Mammary epithelial cell (primary cell): ENCODE measurements at regions not wholly inside any gene's neighbourhood (a gene's known extent, or its start where the extent isn't known, plus 50 kb on each side); places are given as distances from the start of the nearest gene placed in this dataset.

Experiments
- EZH2 ChIP-seq: IDR thresholded peaks from 2 replicates; pipeline ENCODE4 v1.6.1; 2012; ENCODE audit warnings: low read length, inconsistent platforms, borderline replicate concordance
- TF ChIP-seq, protein P1 (sequence below), 2 donors: IDR thresholded peaks in 1 of 2; conservative IDR thresholded peaks in 1 of 2; 2 replicates each; pipeline ENCODE4 v1.5.1; 2011 to 2012; ENCODE audit warnings: inconsistent platforms in 2 of 2, low read length in 2 of 2, mild to moderate bottlenecking in 2 of 2, control low read depth in 1 of 2, low read depth in 1 of 2; ENCODE audit not compliant: insufficient read depth in 1 of 2; ENCODE audit errors: extremely low read depth in 1 of 2

GRCh38 chr3:139113231-139113992 lies 68.7 kb upstream of the PRR23C start:
- TF ChIP-seq EZH2: no peak
- TF ChIP-seq, protein P1, sequence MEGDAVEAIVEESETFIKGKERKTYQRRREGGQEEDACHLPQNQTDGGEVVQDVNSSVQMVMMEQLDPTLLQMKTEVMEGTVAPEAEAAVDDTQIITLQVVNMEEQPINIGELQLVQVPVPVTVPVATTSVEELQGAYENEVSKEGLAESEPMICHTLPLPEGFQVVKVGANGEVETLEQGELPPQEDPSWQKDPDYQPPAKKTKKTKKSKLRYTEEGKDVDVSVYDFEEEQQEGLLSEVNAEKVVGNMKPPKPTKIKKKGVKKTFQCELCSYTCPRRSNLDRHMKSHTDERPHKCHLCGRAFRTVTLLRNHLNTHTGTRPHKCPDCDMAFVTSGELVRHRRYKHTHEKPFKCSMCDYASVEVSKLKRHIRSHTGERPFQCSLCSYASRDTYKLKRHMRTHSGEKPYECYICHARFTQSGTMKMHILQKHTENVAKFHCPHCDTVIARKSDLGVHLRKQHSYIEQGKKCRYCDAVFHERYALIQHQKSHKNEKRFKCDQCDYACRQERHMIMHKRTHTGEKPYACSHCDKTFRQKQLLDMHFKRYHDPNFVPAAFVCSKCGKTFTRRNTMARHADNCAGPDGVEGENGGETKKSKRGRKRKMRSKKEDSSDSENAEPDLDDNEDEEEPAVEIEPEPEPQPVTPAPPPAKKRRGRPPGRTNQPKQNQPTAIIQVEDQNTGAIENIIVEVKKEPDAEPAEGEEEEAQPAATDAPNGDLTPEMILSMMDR (conservative IDR thresholded peaks at IDR 0.05 in 1 of 2, IDR thresholded peaks at IDR 0.05 in 1 of 2; ENCODE audit: extremely low read depth in 1 of 2, insufficient read depth in 1 of 2, low read depth in 1 of 2, low read length in 2 of 2): peak; percentile 22 to 24
